Limb (tissue), 2 donors: ENCODE measurements at regions not wholly inside any gene's neighbourhood (a gene's known extent, or its start where the extent isn't known, plus 50 kb on each side); places are given as distances from the start of the nearest gene placed in this dataset.

Source experiments
- DNase-seq, 2 donors: peaks; one replicate each; pipeline ENCODE4 v3.0.0-alpha.2; 2016; ENCODE audit errors: extremely low spot score in 2 of 2

- no peak for DNase-seq
Measured at GRCh38 chr12:28601570-28602058, 411.4 kb downstream of the CCDC91 start.

DNA sequence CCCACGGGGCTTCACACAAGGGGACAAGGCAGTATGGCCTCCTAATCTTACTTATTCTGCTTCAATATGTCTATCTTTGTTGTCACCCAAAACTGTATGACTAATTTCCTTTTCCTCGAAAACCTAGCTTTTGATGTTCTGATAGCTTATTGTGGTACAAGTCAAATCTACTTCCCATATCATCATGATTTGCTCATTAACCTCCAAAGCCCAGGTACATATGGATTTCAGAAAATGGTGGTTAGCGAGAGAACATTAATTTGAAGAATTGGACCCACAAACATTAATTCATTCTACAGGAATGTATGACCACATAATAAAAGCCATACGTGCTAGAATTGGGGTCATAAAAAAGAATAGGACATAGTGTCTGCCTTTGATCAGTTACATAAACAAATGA lies 412.5 kb downstream of the CCDC91 start:
- no peak for DNase-seq

- DNase-seq = no peak
Measured at GRCh38 chr12:28603239-28603638, 413.0 kb downstream of the CCDC91 start.

GRCh38 chr12:28603801-28604200 lies 413.5 kb downstream of the CCDC91 start:
- DNase-seq = no peak

- DNase-seq = no peak
Measured at GRCh38 chr12:28604240-28604639, 414.0 kb downstream of the CCDC91 start.

DNA sequence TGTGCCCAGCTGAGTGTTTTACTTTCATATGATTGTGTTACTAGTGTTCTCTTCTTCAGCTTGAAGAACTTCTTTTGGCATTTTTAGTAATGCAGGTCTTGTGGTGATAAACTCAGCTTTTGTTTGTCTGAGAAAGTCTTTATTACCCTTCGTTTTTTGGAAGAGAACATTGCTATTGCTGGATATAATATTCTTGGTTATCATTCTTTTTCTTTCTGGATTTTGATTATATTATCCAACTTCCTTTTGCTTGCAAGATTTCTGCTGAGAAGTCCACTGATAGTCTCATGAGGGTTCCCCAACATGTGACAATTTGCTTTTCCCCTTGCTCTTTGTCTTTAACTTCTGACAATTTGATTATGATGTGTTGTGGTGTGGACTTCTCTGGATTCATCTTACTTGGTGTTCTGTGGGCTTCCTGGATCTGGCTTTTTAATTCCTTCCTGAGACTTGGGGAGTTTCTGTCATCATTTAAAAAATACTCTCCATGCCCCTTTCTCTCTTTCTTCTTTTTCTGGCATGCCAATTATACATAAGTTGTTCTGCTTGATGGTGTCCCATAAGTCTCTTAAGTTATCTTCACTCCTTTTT lies 416.8 kb downstream of the CCDC91 start:
- DNase-seq = no peak

DNA sequence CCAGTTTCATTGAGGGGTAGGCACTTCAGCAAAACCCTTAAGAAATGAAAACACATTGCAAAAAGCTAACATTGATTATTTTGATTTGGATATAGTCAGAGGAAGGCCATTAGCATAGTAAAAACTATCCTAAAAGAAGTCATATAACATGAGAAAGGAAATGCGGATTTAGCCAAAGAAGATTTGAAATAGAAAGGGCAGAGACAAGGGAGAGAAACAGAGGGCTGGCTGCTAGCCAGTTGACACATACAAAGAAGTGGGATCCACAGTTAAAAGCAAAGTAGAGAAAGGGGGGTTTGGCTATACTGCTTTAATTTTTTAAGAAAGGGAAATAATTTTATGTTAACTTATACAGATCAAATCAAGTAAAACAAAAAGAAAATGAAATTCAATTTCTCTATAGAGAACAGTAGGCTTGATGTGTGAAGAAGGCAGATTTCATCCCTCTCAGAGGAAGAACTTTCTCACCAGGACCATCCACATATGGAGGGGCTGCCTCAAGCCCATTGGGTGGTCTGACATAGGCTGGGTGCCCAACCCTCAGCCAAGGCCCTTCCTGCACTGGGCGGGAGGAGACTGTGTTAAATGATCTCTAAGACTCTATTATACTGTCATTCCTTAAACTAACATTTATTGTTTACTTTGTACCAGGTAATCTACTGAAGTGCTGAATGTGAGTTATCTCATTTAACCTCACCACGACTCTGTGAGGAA lies 420.3 kb downstream of the CCDC91 start:
- DNase-seq = no peak

DNA sequence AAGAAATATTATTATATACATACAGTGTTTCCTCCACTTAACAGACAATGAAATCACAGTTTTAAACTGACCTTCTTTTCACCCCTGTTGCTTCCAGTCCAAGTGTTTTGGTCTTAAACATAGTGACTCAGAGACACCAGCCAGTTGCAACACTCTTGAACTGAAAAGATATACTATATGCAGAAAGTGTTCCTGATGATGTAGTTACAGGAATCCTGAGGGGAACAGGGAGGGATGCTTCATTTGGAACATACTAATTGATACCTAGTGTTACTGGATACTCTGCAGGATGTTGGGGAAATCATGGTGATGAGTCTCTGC lies 420.8 kb downstream of the CCDC91 start:
- peak in 1 of 2 donors; percentile 13 for DNase-seq

GRCh38 chr12:28611449-28611848 lies 421.2 kb downstream of the CCDC91 start:
- no peak for DNase-seq

DNA sequence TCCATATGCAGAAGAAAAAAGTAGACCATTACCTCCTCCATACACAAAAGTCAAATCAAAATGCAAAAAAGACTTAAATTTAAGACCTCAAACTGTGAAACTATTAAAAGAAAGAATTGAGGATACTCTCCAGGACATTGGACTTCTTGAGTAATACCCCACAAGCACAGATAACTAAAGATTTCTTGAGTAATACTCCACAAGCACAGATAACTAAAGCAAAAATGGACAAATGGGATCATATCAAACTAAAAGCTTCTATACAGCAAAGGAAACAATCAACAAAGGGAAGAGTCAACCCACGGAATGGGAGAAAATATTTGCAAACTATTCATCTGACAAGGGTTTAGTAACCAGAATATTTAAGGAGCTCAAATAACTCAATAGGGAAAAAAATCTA lies 427.9 kb downstream of the CCDC91 start:
- DNase-seq = no peak

GRCh38 chr12:28618772-28619171 lies 428.5 kb downstream of the CCDC91 start:
- DNase-seq = no peak

DNA sequence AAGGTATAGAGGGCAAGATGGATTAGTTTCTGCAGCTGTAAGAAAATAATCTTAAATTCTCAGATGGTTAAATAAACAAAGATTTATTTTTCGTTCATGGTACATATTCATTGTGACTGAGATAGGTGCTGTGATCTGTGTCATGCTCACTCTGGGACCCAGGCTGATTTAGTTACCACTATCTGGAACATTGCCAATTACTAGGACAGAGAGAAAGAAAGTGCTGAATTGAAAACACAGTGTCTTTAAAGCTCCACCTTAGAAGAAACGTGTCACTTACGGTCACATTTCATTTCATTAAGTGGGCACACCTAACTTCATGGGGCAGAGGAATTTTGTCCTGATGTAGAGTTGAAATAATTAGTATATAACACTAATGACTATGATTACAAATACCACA lies 430.0 kb downstream of the CCDC91 start:
- no peak for DNase-seq

GRCh38 chr12:28622406-28622805 lies 432.1 kb downstream of the CCDC91 start:
- DNase-seq = no peak

GRCh38 chr12:28626504-28626903 lies 436.2 kb downstream of the CCDC91 start:
- no peak for DNase-seq

GRCh38 chr12:28629691-28630090 lies 439.4 kb downstream of the CCDC91 start:
- DNase-seq = no peak

DNA sequence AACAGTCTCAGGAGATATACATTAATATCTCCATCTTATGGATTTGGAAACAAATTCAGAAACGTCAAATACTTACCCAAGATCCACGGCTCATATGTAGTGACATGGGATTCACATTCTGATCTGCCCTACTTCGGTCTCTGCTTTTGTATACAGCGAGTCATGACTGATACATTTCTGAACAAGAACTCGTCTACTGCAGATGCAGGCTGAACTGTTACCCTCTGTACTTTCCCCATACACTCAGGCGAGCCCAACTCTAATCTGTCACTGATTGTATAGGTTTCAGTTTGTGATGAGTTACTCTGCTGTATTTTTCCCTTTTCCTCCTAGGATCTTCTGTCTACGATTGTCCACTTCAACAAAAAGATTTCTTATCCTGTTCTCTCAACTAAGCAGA lies 441.6 kb downstream of the CCDC91 start:
- no peak for DNase-seq

DNA sequence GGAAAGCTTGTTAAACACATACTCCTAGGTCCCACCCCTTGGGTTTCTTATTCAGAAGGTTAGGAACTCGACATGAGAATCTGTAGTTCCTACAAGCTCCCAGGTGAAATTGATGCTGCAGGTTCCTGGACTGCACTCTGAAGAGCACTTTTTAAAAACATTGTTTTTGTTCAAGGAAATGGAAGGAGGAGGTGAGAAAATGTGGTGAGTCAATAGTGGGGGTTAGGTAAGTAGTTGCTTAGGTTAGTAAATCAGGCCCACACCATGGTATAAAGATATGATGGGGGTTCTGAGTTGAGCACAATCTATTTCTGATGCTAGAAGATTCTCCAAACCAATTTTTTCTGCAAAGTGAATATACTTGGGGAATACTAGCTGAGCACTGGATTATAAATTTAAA lies 450.3 kb downstream of the CCDC91 start:
- DNase-seq = no peak

DNA sequence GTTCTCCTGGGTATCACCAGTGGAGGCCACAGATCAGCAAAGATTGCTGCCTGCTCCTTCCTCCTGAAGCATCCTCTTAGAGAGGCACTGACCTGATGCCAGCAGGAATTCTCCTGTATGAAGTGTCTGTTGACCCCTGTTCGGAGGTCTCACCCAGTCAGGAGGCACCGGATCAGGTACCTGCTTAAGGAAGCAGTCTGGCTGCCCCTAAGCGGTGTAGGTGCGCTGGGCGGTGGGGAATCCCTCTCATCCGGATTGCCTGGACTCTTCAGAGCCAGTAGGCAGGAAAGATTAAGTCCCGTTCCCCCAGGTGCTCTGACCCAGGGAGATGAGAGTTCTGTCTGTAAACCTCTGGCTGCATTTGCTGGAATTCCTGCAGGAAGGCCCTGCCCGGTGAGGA lies 455.2 kb downstream of the CCDC91 start:
- DNase-seq = no peak

- DNase-seq = no peak
Measured at GRCh38 chr12:28645891-28646290, 455.6 kb downstream of the CCDC91 start.

DNA sequence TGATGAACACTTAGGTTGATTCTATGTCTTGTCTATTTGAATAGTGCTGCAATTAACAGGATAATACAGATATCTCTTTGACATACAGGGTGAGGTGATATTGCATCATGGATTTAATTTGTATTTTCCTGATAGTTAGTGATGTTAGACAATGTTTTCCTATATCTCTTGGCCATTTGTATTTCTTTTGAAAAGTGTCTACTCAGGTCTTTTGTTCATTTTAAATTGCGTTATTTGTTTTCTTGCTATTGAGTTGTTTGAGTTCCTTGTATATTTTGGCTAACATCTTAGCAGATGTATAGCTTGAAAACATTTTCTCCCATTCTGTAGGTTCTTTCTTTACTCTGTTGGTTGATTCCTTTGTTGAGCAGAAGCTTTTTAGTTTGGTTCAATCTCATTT lies 460.6 kb downstream of the CCDC91 start:
- DNase-seq = no peak

GRCh38 chr12:28652239-28652638 lies 462.0 kb downstream of the CCDC91 start:
- no peak for DNase-seq

DNA sequence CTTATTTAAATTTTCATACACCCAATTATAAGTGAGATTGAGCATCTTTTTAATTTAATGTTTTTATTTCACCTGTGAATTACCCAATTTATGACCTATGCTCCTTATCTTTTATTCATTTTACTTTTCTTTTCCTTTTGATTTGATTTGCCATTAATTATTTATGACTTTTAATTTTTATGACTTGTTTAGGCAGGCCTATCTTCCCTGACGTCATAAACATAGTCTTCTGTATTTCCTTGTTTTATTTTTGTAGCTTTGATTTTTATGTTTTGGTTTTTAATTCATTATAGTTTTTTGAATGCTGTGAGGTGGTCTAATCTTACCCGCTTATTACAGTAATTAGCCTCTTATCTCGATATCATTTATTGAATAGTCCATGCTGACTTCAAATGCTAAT lies 467.1 kb upstream of the FAR2 start:
- no peak for DNase-seq

DNA sequence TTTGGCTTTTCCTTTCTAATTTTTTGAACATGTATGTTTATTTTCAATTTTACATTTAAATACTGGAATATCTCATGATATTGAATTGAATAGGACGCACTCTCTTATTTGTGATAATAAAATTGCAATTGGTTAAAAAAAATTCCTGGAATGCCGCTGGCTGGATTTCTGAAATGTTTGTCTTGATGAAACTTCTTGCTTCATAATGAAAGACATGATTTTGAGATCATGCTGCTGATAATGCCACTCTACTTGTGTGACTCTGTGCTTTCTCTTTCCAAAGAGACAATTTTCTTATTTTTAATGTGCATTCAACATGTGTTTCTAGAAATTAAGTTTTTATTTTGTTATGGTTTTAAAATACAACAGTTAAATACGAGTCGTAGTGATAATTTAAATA lies 465.7 kb upstream of the FAR2 start:
- no peak for DNase-seq
